ENCODE measurements at regions not wholly inside any gene's neighbourhood (a gene's known extent, or its start where the extent isn't known, plus 50 kb on each side); places are given as distances from the start of the nearest gene placed in this dataset.

GRCh38 chr4:124288706-124289486 lies 423.6 kb downstream of the ANKRD50 start:
- no peak for DNase-seq

DNA sequence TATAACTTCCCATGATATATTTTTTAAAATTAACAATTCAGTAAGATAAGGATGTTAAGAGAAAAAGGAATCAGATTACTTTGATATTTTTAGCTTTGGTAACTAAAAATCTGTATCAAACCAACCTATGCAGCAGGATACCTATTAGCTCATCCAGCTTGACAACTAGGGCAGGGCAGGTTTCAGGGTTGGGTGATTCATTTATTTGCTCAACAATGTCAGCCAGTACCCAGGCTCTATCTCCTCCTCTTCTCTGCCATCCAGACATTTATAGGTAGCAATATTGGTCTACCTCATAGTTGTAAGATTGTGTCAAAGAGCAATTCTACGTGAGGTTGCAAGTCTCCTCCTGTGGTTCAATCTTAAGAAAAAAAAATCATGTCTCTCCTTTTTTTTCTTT lies 421.9 kb downstream of the ANKRD50 start:
- DNase-seq, result no peak

GRCh38 chr4:124295413-124295812 lies 417.1 kb downstream of the ANKRD50 start:
- DNase-seq, result no peak

DNA sequence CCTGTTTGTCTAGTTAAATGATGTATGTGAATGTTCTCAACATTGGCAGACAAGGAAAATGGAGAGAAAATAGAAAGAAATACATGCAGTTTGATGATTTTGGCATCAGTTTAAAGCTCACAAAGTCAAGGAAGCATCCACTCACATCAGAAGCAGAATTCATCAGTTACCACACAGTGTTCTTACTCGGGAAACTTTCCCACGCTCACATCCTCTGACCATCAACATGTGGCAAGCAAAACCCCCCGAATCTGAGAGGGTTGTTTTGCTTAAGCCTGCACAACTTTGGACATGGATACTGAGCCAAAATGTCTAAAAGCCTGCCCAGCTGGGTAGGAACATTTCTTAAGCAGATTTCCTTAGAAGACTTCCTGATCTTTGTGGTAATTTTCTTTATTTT lies 407.6 kb downstream of the ANKRD50 start:
- DNase-seq, result no peak

GRCh38 chr4:124306352-124306751 lies 406.2 kb downstream of the ANKRD50 start:
- no peak for DNase-seq

GRCh38 chr4:124307143-124307542 lies 405.4 kb downstream of the ANKRD50 start:
- no peak for DNase-seq

GRCh38 chr4:124318292-124318691 lies 394.2 kb downstream of the ANKRD50 start:
- DNase-seq, result no peak

- DNase-seq, result no peak
Measured at GRCh38 chr4:124321364-124321763, 391.2 kb downstream of the ANKRD50 start.

DNA sequence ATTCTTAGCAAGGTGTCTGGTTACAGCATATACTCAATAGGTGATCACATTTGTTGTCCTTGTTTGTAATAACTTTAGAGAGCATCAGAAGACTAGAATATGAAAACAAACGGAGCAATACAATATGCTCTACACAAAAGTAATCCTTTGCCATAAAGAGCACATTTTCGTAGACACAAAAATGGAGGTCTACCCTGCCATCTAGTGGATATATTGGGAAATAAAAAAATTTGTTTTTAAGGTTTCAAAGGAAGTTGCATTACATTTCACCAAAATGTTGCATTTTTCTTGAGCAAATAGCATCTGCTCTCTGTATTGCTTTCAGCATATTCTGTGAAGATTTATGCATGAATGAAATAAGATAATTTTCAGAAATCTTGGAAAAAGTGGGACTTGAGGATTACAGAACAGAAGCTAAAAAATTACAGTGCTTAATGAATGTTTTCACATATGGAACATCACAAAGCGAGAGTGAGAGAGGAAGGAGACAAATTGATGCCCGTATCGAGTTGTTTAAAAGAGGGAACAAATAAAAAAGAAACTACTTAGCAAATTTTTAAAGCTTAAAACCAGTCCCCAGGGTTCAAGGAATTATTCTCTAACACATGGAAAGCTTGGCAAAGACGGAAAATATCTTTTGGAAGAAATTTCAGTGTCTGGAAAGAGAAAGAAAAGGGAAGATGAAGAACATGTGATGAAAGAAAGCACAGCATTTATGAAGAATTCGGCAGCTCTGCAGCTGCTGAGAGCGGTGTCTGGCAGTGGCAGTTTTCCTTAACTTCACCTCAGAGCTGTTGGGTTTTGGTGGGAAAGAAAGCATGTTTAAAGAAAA lies 390.1 kb downstream of the ANKRD50 start:
- no peak for DNase-seq

- no peak for DNase-seq
Measured at GRCh38 chr4:124325690-124326089, 386.8 kb downstream of the ANKRD50 start.

DNA sequence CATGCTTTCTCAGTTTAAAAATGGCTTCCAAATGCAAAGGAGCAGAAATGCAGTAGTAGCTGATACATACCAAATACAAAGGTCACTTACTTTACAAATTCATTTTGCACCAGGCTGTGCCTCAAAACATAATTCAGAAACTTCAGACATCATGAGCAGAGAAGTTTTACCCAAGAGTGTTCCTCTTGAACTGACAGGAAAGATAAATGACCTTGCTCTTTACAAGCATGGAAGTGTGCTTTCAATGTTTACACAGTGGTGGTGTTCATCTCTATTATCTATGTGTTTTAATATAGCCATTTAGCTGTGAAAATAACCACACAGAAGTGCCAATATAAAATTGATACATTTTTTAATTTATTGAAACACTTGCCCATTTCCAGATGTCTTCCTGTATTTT lies 383.4 kb downstream of the ANKRD50 start:
- DNase-seq, result no peak

GRCh38 chr4:124330045-124330444 lies 382.5 kb downstream of the ANKRD50 start:
- no peak for DNase-seq

- DNase-seq, result no peak
Measured at GRCh38 chr4:124331781-124332180, 380.8 kb downstream of the ANKRD50 start.

GRCh38 chr4:124333466-124333865 lies 379.1 kb downstream of the ANKRD50 start:
- DNase-seq, result no peak

GRCh38 chr4:124334119-124334518 lies 378.4 kb downstream of the ANKRD50 start:
- no peak for DNase-seq

GRCh38 chr4:124337874-124338273 lies 374.7 kb downstream of the ANKRD50 start:
- no peak for DNase-seq

- DNase-seq, result no peak
Measured at GRCh38 chr4:124343661-124344171, 368.8 kb downstream of the ANKRD50 start.

- no peak for DNase-seq
Measured at GRCh38 chr4:124372916-124373315, 339.6 kb downstream of the ANKRD50 start.

GRCh38 chr4:124386163-124386562 lies 326.4 kb downstream of the ANKRD50 start:
- DNase-seq, result no peak

GRCh38 chr4:124386648-124387047 lies 325.9 kb downstream of the ANKRD50 start:
- DNase-seq, result no peak

DNA sequence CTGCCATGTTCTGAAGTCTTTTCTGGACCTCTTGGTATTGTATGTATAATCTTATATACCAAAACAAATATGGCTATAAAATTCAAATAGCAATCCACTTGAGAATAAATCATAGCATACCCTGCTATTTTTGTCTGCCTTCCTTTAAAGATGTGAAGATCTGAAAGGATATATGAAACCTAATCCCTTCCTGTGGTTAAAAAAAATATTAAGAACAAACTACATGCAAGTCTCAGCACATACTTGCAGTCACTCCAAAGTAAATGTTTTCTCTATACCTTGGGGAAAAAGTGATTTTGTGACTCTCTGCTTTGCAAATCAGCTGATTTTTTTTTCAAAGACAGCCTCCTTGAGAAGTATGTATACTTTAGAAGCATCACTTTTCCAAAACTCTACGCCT lies 322.9 kb downstream of the ANKRD50 start:
- DNase-seq, result no peak

DNA sequence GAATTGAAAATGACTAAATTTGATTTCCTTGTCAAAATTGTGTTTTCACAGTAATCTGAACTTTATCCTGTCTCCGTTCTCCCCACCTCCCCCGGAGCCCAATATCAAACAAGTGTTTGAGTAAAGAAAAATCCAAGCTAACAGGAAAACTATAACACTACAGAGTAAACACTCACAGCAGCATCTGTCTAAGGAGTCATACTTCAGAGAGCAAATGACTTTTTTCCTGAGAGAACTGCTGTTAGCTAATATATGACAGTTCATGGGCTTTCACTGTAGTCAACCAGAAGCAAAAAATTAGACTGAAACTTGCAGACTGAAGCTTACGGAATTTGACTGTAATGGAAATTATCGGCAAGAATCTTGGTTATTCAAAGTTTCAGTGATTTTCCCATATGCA lies 321.7 kb downstream of the ANKRD50 start:
- no peak for DNase-seq

DNA sequence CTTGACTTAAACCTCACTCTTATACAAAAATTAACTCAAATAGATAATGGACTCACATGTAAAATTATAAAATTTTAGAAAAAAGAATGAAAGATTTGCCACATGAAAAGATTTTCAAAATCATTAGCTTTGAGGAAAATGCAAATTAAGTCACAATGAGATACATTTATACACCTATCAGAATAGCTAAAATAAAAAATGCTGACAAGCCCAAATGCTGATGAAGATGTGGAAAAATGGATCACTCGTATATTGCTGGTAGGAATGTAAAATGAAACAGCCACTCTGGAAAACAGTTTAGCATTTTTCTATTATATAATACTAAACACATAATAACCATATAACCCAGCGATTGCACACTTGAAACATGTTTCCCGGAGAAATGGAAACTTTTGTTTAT lies 316.2 kb downstream of the ANKRD50 start:
- DNase-seq, result no peak

DNA sequence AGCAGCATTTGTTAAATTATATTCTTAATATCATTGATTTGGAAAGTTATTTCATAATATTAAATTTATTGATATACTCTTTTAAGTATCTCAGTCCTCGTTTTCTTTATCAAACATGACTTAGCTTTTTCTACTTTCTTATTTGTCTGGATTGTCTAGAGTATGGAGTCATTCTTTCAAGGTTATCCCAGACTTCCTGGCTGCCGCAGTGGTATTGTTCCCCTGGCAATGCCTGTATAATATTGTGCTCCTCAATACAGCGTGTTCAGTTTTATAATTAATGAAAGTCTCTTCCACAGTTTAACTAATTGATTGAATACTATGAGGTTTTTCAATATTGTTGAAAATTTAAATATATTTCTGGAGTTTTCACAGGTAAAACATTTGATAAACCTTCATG lies 310.9 kb downstream of the ANKRD50 start:
- no peak for DNase-seq

Data from 8988T (cell line).